Fibroblast of skin of left quadriceps (primary cell): ENCODE measurements at regions not wholly inside any gene's neighbourhood (a gene's known extent, or its start where the extent isn't known, plus 50 kb on each side); places are given as distances from the start of the nearest gene placed in this dataset.

Experiments used
- DNase-seq, 2 experiments: peaks; one replicate each; pipeline ENCODE4 v3.0.0-alpha.2; 2013; ENCODE audit warnings: low read depth in 2 of 2

DNA sequence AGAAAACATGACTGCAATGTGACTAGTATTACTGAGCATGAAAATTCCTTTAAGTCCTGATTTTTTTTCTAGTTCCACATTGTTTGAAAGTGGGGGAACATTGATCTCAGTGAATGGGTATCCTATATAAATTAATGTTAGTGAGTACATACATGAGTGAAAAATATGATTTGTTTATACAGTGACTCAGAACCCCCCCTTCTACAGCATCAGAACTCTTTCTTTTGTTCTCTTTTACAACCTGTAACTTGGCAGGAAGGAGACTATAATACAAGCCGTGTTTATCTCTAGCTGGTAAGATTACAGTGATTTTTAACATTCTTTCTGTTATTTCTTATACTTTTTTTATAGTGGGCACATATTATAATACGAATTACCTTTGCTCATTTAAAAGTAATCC is 384.7 kb downstream of the PDCD6IP start:
- DNase-seq = no peak

- DNase-seq = no peak
Measured at GRCh38 chr3:34183611-34184340, 385.3 kb downstream of the PDCD6IP start.

DNA sequence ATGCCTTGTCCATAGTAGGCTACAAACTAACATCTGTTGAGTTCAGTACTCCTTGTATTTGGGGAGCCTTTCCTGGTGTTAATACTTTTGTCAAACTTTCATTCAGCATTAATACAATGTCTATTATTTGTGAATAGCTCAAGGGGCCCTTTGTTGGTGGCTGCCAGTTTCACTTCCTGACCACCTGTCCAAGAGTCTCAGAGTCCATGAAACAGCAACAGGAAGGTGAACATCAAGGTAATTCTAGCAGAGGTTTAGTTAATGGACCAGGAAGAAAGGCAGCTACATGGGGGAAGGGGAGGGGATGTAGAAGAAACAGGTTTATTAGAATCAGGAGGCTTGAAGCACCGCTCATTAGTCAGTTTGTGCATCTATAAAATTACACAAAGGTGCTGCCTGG is 386.9 kb downstream of the PDCD6IP start:
- no peak for DNase-seq

DNA sequence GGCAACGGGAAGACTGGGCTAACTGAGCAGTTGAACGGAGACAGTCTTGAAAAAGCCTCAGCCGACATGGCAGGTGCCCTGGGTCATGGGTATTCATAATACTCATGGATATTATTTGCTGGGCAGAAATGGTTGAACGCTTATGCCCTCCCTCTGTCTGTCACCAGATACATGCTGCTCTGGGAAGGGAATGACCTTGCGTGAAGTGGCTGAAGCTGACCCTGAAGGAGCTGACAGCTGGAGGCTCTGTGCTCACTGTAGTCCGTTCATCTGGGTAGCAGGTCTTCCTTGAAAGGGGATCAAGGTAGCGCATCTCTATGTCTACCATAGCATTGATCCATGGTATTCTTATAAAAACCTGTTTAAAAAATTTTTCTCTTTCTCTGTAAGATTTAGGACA is 390.7 kb downstream of the PDCD6IP start:
- DNase-seq = no peak

- DNase-seq = no peak
Measured at GRCh38 chr3:34196914-34197313, 398.5 kb downstream of the PDCD6IP start.

DNA sequence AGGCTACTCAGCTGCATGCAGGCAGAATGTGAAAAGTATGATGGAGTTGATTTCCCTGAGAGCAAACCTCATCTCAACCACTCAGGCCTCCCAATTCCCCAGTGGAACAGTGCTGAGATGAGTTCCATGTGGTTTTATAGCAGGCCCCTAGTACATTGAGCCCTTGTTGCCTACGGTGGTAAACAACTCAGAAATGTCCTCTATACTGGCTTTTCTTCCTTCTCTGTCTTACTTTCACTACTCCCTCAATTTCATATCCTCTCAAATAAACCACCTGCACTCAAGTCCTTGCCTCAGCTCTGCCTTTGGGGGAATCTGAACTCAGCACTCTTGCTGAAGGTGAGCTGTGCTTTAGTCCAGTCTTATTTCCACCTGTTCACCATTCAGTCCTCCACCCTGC is 399.9 kb downstream of the PDCD6IP start:
- DNase-seq = no peak

DNA sequence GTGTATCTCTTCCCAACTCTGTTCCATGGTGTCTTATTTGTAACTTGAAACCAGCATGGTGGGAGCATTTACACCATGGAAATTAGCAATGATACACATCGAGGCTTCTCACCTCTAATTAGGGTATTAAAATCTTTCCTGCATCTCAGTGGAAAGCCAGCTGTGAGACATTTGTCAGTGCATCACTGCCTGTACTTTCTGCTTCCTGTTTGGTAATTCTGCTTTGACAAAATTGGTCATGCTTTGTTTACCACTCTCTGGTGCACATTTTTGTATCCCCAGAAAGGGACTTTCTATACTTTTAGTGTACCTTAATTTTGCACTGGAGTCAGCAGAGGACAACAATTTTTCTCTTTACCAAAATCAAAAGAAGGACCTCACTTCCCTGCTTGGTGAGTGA is 402.1 kb downstream of the PDCD6IP start:
- DNase-seq = no peak

GRCh38 chr3:34202975-34203374 is 404.5 kb downstream of the PDCD6IP start:
- no peak for DNase-seq

DNA sequence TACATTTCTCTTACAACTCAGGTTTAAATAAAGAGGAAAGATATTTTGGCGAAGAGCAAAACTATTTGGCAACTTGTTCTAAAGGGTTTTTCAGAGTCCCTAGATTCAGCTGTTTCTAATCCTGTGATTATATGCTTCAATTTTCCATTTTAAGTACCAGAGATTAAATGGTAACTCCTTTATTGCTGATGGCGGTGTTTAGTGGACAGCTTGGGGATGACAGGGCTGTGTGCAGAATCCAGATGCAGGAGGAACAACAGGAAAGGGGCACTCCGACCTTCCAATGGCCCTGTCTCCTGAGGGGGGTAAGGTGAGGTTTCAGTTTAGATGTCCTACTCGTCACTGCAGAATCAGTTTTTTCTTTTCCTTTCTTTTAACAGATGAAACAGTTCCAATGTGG is 405.0 kb downstream of the PDCD6IP start:
- no peak for DNase-seq

DNA sequence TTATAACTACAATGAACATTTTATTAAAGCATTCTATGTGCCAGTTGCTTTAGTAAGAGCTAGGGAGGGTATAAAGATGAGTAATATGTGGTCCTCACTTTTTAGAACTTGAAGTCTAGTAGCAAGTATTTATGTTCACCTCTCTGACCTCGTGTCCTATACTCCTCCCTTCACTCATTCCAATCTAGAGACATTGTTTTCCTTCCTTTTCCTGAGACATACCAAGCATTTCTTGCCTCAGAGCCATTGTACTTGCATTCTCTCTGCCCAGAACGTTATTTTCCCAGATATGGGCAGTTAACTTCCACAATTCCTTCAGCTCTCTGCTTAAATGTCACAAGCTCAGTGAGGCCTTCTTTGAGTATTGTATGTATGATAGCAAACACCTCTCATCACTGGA is 408.6 kb downstream of the PDCD6IP start:
- DNase-seq = peak in 1 of 2 experiments; percentile 34

GRCh38 chr3:34207806-34208205 is 409.4 kb downstream of the PDCD6IP start:
- peak; percentile 37 to 49 for DNase-seq

- DNase-seq = no peak
Measured at GRCh38 chr3:34212175-34212574, 413.7 kb downstream of the PDCD6IP start.

DNA sequence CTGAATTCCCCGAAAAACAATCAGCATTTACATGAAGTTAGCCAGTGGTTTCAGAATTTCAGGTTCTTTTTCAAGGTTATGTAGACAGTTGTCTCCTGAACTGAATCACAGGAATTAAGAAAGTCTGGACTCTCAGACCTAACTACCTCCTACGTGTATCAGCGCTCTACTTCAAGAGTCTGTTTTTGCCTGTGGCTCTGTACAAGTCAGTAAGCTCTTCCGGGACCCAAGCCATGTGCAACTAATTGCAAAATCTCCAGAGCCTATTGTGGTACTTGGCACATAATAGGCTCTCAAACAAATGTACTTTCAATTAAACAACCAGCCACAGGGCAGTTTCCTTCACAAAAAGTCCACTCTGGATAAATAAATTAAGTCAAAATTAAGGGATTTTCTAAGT is 414.2 kb downstream of the PDCD6IP start:
- DNase-seq = no peak

- DNase-seq = no peak
Measured at GRCh38 chr3:34213478-34213877, 415.0 kb downstream of the PDCD6IP start.

DNA sequence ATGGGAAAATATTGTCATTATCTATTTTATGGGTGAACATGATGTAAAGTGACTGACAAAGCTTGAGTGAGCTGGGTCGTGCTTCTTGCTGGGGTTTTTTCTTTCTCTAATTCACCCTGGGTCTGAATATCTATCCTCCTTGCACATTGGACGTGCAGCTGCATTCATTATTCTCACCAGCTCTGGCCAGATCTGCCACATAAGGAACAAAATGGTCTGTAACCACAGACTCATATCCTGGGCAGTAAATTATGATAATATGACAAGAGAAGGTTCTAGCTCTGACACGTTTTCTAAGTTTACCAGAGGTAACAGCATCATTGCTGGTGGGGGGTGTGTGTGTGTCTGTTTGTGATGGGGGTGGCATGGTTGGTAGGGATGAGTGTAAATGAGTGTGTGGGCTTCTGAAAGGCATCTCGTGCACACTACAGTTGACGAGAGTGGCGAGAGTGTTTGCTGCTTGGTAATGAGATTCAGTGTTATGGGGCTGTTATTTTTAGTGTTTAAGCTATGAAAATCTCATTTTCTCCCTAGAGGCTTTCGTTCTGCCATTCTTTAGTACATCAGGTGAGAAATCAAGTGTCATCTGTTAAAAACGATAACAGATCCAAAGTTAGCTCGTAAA is 418.4 kb downstream of the PDCD6IP start:
- DNase-seq = no peak

- no peak for DNase-seq
Measured at GRCh38 chr3:34218706-34219385, 420.4 kb downstream of the PDCD6IP start.

DNA sequence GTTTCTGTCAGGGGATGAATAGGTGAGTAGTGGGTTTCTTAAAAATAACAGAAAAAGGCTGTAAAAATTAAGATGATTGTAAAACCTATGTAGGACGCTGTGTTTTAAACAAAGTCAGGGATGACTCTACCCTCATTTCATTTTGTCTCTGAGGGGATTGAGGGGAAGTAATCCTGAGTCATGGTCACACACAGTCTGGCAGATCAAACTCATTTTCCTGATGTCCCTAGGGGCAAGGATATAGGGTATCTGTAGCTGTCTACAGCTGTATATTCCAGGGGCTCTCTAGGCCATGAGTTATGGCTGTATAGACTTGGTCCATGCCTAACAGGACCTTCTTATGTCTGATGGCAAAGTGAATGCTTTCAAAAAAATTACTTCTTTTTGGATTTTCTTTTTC is 421.1 kb downstream of the PDCD6IP start:
- no peak for DNase-seq

DNA sequence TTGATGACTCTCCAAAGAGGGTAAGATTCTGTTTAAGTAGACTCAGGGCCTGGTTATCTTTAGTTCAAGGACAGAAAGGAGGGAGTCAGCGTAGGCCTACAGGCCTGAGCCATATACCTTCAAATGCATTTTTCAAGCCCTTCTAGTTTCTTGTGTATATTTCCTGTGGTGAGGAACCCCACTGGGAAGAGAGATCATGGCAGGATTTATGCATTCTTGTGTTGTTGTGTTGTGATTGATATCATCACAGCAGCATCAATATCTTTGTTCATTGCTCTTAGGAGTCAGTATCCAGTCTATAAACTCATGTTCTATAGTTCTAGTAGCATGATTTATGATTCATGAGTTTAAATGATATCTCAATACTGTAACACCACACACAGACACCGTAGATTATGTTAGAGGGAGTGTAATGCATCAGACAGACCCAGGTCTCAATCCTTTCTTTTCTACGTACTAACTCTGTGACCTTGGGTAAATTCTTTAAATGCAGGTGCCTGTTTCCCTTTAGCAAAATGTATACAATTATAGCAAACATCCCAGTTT is 427.5 kb downstream of the PDCD6IP start:
- DNase-seq = no peak

DNA sequence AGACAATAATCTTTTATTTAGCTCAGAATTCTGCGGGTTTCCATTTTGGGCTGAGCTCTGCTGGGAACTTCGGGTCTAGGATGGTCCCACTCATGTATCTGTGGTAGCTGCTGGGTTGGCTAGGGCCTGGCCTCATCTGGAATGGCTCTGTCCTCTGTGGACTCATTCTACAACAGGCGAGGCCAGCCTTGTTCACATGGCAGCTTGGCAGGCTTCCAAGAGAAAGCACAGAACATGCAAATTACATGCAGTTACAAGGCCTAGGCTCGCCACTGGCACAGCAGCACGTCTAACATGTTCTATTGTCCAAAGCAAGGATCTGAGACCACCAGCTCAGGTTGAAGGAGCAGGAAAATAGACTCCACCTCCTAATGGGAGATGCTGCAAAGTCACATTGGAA is 431.4 kb downstream of the PDCD6IP start:
- DNase-seq = no peak

DNA sequence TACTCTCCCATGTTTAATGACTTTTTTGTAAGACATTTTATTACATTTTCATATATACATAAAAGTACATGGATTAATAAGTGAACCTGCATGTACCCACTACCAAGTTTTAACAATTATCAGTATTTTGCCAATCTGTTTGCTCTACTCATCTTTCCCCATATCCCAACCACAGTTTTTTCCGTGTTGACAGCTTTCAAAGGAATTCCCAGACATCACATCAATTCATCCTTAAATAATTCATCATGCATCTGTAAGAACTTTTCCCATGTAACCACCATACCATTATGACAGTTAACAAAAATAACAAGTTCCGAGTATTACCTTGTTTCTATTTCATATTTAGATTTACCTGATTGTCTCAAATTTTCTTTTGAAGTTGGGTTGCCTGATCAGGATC is 436.7 kb downstream of the PDCD6IP start:
- DNase-seq = no peak

GRCh38 chr3:34237946-34238345 is 439.5 kb downstream of the PDCD6IP start:
- peak; percentile 73 to 75 for DNase-seq

GRCh38 chr3:34238407-34238806 is 440.0 kb downstream of the PDCD6IP start:
- DNase-seq = no peak

GRCh38 chr3:34239287-34239686 is 440.9 kb downstream of the PDCD6IP start:
- DNase-seq = no peak
